GM12892 (cell line): ENCODE measurements at regions not wholly inside any gene's neighbourhood (a gene's known extent, or its start where the extent isn't known, plus 50 kb on each side); places are given as distances from the start of the nearest gene placed in this dataset.
"Not testable (repeated sequence)": the region's sequence is repeated elsewhere in the genome, so short reads cannot be mapped to it uniquely, and the experiment has no call there.

Experiments used
- DNase-seq: peaks from one replicate; pipeline ENCODE4 v3.0.0; 2011; ENCODE audit not compliant: insufficient read length
- FAIRE-seq: peaks from 2 replicates; lab custom pipeline; 2011; peaks lifted over from hg19 to GRCh38; lab: Jason Lieb, UNC
- POLR2A ChIP-seq: IDR thresholded peaks from 2 replicates; pipeline ENCODE4 v1.6.1; 2011; ENCODE audit warnings: low read depth, low read length, control low read depth
- POLR2AphosphoS5 ChIP-seq: IDR thresholded peaks from 2 replicates; pipeline ENCODE4 v1.6.1; 2011; ENCODE audit warnings: low read depth, low read length, control low read depth
- TAF1 ChIP-seq: IDR thresholded peaks from 2 replicates; pipeline ENCODE4 v1.6.1; 2011; ENCODE audit warnings: low read depth, mild to moderate bottlenecking, control low read depth, low read length, borderline replicate concordance

GRCh38 chr1:101137144-101138126, 99.4 kb upstream of the S1PR1 start:
- DNase-seq (no peak), FAIRE-seq (no peak)
- TF ChIP-seq POLR2A: no peak
- no peak for TF ChIP-seq POLR2AphosphoS5
- no peak for TF ChIP-seq TAF1

DNA sequence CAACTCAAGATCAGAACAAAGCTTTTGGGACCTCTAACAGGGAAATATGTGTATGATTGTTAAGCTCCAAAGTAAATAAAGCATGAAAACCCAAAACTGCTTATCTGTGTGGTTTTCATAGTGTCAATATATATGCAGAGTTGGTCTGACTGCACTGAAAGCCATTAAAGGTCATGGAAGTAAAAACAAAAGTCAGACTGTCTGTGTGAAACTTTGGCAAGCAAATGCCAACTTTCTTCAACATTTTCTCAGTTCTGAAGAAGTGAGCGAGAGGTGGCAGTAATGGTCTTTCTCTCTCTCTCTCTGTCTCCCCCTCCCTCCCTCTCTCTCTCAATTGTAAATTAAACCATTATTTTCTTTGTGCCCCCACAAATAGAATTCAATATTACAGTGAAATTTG, 100.1 kb upstream of the S1PR1 start:
- FAIRE-seq: peak; percentile 92
- DNase-seq: no peak
- TF ChIP-seq POLR2A (no peak), POLR2AphosphoS5 (no peak), TAF1 (no peak)

GRCh38 chr1:101136271-101136670, 100.5 kb upstream of the S1PR1 start:
- FAIRE-seq (no peak), DNase-seq (no peak)
- TF ChIP-seq TAF1 (no peak), POLR2AphosphoS5 (no peak), POLR2A (no peak)

- FAIRE-seq: no peak
- TF ChIP-seq POLR2A (no peak), TAF1 (no peak), POLR2AphosphoS5 (no peak)
- DNase-seq: no peak
Measured at GRCh38 chr1:101135526-101135925, 101.3 kb upstream of the S1PR1 start.

DNA sequence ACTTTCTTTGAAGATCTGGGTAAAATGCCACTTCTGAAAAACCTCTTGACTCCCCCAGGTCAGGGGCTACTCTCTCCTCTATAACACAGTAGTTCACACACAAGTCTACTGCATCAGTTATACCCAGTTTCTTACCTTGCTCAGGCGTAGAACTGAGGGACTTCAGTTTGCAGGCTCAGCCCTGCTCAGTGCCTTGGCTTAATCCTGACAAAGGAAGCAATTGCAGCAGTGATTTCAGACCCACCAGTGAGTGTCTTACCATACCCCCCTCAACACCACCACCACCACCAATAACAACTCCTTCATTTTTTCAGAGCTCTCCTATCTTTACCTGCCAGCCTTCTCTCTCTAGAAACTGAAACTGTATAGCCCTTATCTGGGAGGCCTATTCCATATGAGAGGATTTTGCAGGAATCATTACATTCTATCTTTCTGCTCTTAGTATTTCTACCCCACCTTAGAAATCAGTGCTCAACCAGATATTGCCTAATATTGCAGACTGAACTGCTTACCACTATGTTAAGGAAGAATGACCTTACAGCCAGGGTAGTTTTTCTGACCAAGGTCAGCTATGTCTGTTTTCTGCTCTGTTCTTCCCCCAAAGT, 105.5 kb upstream of the S1PR1 start:
- no peak for FAIRE-seq
- TF ChIP-seq POLR2A: no peak
- TF ChIP-seq POLR2AphosphoS5: no peak
- no peak for TF ChIP-seq TAF1
- no peak for DNase-seq

DNA sequence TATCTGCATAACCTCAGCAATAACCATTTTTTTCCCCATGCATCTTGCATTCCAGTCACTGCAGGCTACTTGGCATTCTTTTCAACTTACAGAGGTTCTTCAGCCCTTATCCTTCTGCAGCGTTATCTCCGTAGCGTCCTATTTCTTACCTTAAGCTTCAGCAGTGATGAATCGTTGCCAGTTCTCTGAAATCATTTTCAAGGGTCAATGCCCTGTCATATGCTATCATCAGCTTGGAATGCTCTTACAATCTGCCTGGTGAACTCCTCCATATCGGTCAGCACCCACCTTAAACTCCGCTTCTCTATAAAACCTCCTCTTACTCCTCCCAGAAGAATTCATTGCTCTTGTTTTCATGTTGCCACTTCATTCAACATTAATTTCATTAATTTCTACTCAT, 105.1 kb upstream of the DPH5 start:
- DNase-seq (no peak), FAIRE-seq (no peak)
- TF ChIP-seq POLR2AphosphoS5 (no peak), POLR2A (no peak), TAF1 (no peak)

DNA sequence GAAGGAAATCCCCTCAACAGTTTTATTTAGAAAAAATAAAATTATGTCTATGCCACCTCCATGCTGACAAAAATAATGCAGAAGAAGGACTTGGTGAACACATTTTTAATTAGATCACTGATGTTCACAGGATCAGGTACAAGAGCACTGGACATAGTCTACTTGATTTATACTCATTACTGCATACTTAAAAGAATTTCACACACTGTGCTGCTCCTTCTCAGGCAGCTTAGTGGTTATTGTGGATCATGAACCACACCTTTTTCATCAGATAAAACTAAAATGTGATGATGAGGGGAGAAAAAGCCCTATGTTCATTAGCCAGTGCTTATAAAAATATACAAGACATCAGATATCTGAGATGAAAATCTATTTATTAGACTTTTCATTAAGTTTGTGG, 103.3 kb upstream of the DPH5 start:
- TF ChIP-seq TAF1 (no peak), POLR2A (no peak), POLR2AphosphoS5 (no peak)
- DNase-seq (no peak), FAIRE-seq (peak; percentile 36)

DNA sequence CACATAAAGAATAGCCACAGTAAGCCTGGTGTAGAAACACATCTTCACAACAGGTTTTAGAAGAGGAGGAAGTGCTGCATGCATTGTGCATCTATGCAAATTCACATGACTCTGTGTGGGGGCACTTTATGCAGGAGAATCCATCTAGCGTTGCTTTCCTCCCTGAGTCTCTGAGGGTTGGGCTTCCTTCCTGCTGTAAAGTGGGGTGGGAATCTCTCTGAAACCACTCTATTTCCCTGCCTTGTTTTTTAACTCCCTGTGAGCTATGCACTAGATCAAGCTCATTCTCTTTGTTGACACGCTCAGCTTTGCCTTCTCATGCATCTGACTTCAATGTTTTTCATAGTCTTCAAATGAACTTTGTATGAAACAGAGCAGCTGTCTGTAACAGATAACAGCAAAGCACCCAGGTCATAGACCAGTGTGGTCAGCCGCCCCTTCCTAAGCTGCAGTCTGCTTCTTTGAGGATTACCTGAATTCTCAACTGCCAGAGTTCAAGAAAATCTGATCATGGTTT, 102.7 kb upstream of the DPH5 start:
- TF ChIP-seq TAF1 (no peak), POLR2AphosphoS5 (no peak), POLR2A (no peak)
- DNase-seq: no peak
- FAIRE-seq: peak; percentile 92

- DNase-seq: no peak
- no peak for FAIRE-seq
- no peak for TF ChIP-seq POLR2A
- TF ChIP-seq TAF1: no peak
- TF ChIP-seq POLR2AphosphoS5: no peak
Measured at GRCh38 chr1:101124405-101124804, 98.8 kb upstream of the DPH5 start.

DNA sequence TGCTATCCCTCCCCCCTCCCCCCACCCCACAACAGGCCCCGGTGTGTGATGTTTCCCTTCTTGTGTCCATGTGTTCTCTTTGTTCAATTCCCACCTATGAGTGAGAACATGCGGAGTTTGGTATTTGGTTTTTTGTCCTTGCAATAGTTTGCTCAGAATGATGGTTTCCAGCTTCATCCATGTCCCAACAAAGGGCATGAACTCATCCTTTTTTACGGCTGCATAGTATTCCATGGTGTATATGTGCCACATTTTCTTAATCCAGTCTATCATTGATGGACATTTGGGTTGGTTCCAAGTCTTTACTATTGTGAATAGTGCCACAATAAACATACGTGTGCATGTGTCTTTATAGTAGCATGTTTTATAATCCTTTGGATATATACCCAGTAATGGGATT, 98.3 kb upstream of the DPH5 start:
- not testable (repeated sequence) for FAIRE-seq, DNase-seq

DNA sequence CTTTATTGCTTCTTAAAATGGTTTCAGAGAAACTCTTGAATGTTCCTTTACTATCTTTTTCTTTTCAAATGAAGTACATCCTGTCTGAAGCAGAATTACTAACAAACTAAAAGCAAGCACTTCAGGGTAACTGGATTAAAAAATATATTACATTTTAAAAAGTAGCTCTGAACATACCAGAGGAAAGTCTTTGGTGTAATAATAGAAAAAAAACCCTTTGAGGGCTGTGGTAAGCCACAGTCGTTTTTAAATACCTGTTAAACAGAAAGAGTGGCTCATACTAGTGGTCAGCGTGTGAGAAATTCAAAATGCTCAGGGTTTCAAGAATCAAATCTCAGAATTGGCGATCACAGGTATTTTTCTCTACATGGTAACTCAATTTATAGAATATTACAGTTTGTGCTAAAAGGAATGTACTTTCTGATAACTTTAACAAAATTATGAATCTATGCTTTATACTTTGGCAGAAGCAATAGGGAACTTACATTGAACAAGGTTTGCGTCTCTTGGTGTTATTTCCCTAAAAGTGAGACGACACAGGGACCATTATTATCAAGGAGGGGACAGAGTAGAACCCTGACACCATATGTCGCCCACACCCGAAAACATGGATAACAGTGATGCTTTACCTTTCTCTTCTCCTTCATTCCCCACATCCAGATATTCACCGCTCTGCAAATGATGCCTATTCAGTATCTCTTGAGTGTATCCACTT, 97.0 kb upstream of the DPH5 start:
- DNase-seq: no peak
- TF ChIP-seq POLR2AphosphoS5: no peak
- no peak for TF ChIP-seq TAF1
- no peak for TF ChIP-seq POLR2A
- FAIRE-seq: peak; percentile 89
